GM18505 (cell line): ENCODE measurements at regions not wholly inside any gene's neighbourhood (a gene's known extent, or its start where the extent isn't known, plus 50 kb on each side); places are given as distances from the start of the nearest gene placed in this dataset.

Experiments
- ATAC-seq: cut with Tn5 transposase; IDR thresholded peaks from one replicate; pipeline ENCODE4 v1.9.1; 2021; ENCODE audit not compliant: unreplicated experiment
- POLR2A ChIP-seq: IDR thresholded peaks from 4 replicates; pipeline ENCODE4 v1.6.1; 2011; ENCODE audit warnings: borderline replicate concordance; ENCODE audit not compliant: insufficient read depth, insufficient read length; ENCODE audit errors: extremely low read depth

DNA sequence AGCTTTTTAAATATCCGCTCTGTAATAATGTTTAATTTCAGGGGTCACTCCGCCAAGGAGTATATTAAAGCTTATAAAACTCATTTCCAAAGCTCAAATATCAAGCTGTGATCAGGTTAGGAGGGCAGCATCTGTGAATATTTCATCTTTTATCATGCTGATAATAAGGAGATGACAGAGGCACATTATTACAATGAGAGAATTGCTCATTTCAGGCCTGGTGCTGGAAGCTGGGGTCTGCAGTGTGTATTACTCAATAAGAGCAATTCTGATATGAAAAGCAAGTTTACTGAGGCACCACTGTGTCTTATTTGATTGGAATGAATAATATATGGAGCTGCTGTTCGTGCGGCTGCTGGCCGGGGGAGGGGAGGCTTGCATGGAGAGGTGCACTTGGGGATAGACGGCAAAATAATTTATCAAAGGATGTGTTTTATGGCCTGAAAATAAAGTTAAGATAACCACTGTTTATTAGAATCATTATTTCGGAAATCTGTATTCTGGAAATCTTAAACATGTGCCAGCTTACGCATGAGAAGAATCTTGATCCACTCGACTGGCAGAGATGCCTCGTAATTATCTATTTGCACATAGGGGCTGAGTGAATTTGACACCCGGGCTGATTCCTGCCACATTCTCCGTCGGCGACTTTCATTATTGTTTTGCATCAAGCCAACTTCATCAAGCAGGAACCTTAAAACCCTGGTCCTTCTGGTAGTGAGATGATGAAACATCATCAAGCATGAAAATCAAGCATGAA is 173.2 kb downstream of the RRAGC start:
- TF ChIP-seq POLR2A = no peak
- ATAC-seq = no peak

- ATAC-seq = no peak
- no peak for TF ChIP-seq POLR2A
Observed at GRCh38 chr1:38685388-38685787, 174.2 kb downstream of the RRAGC start.

- no peak for ATAC-seq
- TF ChIP-seq POLR2A = no peak
Observed at GRCh38 chr1:38680801-38681510, 178.6 kb downstream of the RRAGC start.

GRCh38 chr1:38677756-38678155 is 181.8 kb downstream of the RRAGC start:
- no peak for ATAC-seq
- TF ChIP-seq POLR2A = no peak

GRCh38 chr1:38677311-38677710 is 182.3 kb downstream of the RRAGC start:
- TF ChIP-seq POLR2A = no peak
- ATAC-seq = no peak

DNA sequence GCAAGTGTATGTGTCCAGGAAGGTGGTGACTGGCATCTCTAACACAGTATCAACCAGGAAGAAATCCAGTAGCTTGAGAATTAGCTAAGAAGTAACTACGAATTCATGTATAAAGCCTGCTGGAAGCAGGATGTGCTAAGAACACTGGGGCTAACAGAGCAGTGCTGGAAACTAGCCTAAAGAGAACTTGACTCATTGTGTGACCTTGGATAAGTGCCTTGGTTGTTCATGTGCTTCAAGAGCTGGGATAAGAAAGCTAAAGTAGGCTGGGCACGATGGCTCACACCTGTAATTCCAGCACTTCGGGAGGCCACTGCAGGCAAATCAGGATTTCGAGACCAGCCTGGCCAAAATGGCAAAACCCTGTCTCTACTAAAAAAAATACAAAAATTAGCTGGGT is 186.9 kb downstream of the RRAGC start:
- no peak for TF ChIP-seq POLR2A
- no peak for ATAC-seq

DNA sequence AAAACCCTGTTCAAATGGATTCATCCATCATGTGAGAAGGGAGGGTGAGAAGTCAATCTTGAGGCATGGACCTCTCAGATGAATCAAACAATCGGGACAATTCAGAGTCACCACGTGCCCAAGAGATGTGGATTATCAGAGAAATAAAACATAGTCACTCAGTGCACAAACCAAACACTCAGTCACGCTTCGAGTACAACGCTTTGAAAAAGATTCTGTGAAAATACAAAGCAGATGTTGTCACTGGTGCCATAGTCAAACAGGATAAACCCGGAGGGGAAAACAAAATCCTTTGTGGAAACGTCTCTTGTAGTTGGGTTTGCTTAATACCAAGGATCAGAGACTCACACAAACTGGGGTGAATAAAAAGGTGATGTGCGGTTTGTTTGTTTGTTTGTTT is 188.4 kb downstream of the RRAGC start:
- no peak for TF ChIP-seq POLR2A
- no peak for ATAC-seq

- ATAC-seq = no peak
- no peak for TF ChIP-seq POLR2A
Observed at GRCh38 chr1:38670544-38671122, 188.9 kb downstream of the RRAGC start.

DNA sequence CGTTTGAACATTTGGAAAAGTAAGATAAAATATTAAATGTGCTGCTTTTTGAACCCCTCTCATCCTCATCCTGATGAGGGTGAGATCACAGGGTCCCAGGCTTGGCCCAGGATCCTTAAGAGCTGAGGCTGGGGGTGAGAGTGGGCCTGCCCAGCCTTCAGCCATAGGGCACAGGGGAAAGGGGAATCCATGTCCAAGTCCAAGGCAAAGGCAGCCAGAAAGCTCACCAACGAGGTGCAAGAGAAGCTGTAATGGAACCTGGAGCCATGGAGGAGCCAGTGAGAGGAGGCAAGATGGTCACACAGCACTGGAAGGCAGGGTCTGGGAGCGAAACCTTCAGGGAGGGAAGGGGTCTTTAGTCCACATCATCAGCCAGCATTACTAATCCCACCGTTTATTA is 191.9 kb downstream of the RRAGC start:
- TF ChIP-seq POLR2A = no peak
- ATAC-seq = no peak

GRCh38 chr1:38662126-38662525 is 197.4 kb downstream of the RRAGC start:
- TF ChIP-seq POLR2A = no peak
- ATAC-seq = no peak

GRCh38 chr1:38658883-38659282 is 200.7 kb downstream of the RRAGC start:
- no peak for TF ChIP-seq POLR2A
- no peak for ATAC-seq

DNA sequence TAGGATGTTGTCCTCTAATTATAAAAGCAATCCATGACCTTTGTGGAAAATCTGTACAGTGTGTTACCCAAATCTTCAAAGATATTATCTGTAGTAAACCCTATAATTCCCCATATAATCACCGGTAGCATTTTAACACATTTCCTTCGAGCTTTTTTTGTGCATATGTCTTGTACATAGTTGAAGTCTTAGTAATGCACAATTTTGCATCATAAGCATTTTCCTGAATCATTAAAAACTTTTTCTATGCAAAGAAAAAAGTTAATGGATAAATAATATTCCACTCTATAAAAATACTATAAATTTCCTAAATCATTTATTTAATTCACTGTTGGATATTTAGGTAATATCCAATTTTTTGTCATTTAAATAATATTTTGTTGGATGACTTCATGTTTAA is 201.7 kb downstream of the RRAGC start:
- ATAC-seq = no peak
- no peak for TF ChIP-seq POLR2A

GRCh38 chr1:38657207-38657840 is 202.2 kb downstream of the RRAGC start:
- no peak for ATAC-seq
- TF ChIP-seq POLR2A = no peak
